ENCODE measurements at regions not wholly inside any gene's neighbourhood (a gene's known extent, or its start where the extent isn't known, plus 50 kb on each side); places are given as distances from the start of the nearest gene placed in this dataset.

- no peak overlapping the region for H3K4me3 ChIP-seq (ENCODE audit: low read depth in 1 of 3, low read length in 3 of 3)
- 91% methylated on average over 6 of the region's 6 CpGs for WGBS
- H3K9me3 ChIP-seq (ENCODE audit: control insufficient read depth in 4 of 4, low read length in 3 of 4): peaks cover 0 to 2% (median 0%) of the 10 kb centered on the region in 4 donors
- no peak for DNase-seq (ENCODE audit: low spot score)
- H3K27ac ChIP-seq (ENCODE audit: low read depth in 1 of 2, low read length in 2 of 2): no peak overlapping the region
- no peaks in the 10 kb centered on the region for H3K4me1 ChIP-seq (ENCODE audit: control insufficient read depth in 4 of 4, insufficient read depth in 4 of 4, low read length in 3 of 4)
- H3K27me3 ChIP-seq (ENCODE audit: control insufficient read depth in 4 of 4, insufficient read depth in 4 of 4, low read length in 3 of 4): no peaks in the 10 kb centered on the region
- no peak for TF ChIP-seq ATF3 (IDR thresholded peaks at IDR 0.05)
- TF ChIP-seq CTCF (IDR thresholded peaks at IDR 0.05; ENCODE audit: low read depth, low read length, missing input control): no peak
- TF ChIP-seq RAD21 (IDR thresholded peaks at IDR 0.05): no peak
- TF ChIP-seq ZBTB33 (IDR thresholded peaks at IDR 0.05): no peak
- TF ChIP-seq MAX (IDR thresholded peaks at IDR 0.05): no peak
- TF ChIP-seq HNF4G (IDR thresholded peaks at IDR 0.05): no peak
- TF ChIP-seq GABPA (IDR thresholded peaks at IDR 0.05 in 1 of 2, conservative IDR thresholded peaks at IDR 0.05 in 1 of 2): no peak
- TF ChIP-seq YY1 (IDR thresholded peaks at IDR 0.05): no peak
- TF ChIP-seq SP1 (IDR thresholded peaks at IDR 0.05): no peak
- TF ChIP-seq EGR1 (IDR thresholded peaks at IDR 0.05; ENCODE audit: low read depth in 2 of 2): no peak
- TF ChIP-seq HNF4A (conservative IDR thresholded peaks at IDR 0.05): no peak
- no peak for TF ChIP-seq NR2F2 (IDR thresholded peaks at IDR 0.05)
- TF ChIP-seq, protein P1, sequence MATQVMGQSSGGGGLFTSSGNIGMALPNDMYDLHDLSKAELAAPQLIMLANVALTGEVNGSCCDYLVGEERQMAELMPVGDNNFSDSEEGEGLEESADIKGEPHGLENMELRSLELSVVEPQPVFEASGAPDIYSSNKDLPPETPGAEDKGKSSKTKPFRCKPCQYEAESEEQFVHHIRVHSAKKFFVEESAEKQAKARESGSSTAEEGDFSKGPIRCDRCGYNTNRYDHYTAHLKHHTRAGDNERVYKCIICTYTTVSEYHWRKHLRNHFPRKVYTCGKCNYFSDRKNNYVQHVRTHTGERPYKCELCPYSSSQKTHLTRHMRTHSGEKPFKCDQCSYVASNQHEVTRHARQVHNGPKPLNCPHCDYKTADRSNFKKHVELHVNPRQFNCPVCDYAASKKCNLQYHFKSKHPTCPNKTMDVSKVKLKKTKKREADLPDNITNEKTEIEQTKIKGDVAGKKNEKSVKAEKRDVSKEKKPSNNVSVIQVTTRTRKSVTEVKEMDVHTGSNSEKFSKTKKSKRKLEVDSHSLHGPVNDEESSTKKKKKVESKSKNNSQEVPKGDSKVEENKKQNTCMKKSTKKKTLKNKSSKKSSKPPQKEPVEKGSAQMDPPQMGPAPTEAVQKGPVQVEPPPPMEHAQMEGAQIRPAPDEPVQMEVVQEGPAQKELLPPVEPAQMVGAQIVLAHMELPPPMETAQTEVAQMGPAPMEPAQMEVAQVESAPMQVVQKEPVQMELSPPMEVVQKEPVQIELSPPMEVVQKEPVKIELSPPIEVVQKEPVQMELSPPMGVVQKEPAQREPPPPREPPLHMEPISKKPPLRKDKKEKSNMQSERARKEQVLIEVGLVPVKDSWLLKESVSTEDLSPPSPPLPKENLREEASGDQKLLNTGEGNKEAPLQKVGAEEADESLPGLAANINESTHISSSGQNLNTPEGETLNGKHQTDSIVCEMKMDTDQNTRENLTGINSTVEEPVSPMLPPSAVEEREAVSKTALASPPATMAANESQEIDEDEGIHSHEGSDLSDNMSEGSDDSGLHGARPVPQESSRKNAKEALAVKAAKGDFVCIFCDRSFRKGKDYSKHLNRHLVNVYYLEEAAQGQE (IDR thresholded peaks at IDR 0.05): no peak
- no peak for TF ChIP-seq FOXA1 (IDR thresholded peaks at IDR 0.05)
- TF ChIP-seq TAF1 (conservative IDR thresholded peaks at IDR 0.05): no peak
- TF ChIP-seq FOXA2 (IDR thresholded peaks at IDR 0.05): no peak
- no peak for TF ChIP-seq RXRA (IDR thresholded peaks at IDR 0.05)
- no peak for TF ChIP-seq JUND (IDR thresholded peaks at IDR 0.05)
- no peak overlapping the region for H3K9ac ChIP-seq (ENCODE audit: low read depth in 1 of 2, low read length in 2 of 2)
- H3K36me3 ChIP-seq (ENCODE audit: control insufficient read depth in 4 of 4, insufficient read depth in 3 of 4, low read depth in 1 of 4, low read length in 3 of 4): no peaks in the 10 kb centered on the region
Observed at GRCh38 chr7:15855525-15856109, 169.1 kb upstream of the MEOX2 start.

Measured in liver (tissue), 8 donors.